A549 (cell line): ENCODE measurements at regions not wholly inside any gene's neighbourhood (a gene's known extent, or its start where the extent isn't known, plus 50 kb on each side); places are given as distances from the start of the nearest gene placed in this dataset.

ENCODE experiments used
- ATAC-seq, 2 experiments: fragments of 200-7000 bp in 1 of 2; fragments of >200 bp in 1 of 2; cut with Nextera tagmentation in 1 of 2; cut with Tn5 transposase in 1 of 2; 3 replicates each; pipeline versions ENCODE4 v1.8.0 to v1.9.1; 2018 to 2020; ENCODE audit warnings: mild to moderate bottlenecking in 1 of 2, moderate library complexity in 1 of 2
- CTCF ChIA-PET: fragments of 300-600 bp; sonication (Branson Sonifier 250); formaldehyde crosslinking; extraction: SDS; loops from one replicate; lab custom pipeline; 2021; ENCODE audit warnings: antibody characterized with exemption, inconsistent platforms; lab: Yijun Ruan, JAX
- POLR2A ChIA-PET: fragments of 350-600 bp; formaldehyde crosslinking; extraction: SDS; loops from one replicate; lab custom pipeline; 2021; ENCODE audit warnings: antibody characterized with exemption, inconsistent platforms; lab: Yijun Ruan, JAX
- DNase-seq, 2 experiments: peaks; one replicate each; pipeline versions ENCODE4 v3.0.0 to v3.0.0-alpha.2; 2011 to 2016; ENCODE audit warnings: low read depth in 1 of 2, low spot score in 1 of 2
- FAIRE-seq: peaks from 2 replicates; lab custom pipeline; 2011; peaks lifted over from hg19 to GRCh38; lab: Jason Lieb, UNC
- H3K27ac ChIP-seq, 2 experiments: fragments of >200 bp; sonication (Bioruptor Twin); formaldehyde crosslinking; 3 replicates each; pipeline ENCODE4 v1.5.1; 2016 to 2017
- H3K4me1 ChIP-seq: fragments of >200 bp; sonication (Bioruptor Twin); formaldehyde crosslinking; 3 replicates; pipeline ENCODE4 v1.6.1; 2016
- H3K4me2 ChIP-seq: fragments of >200 bp; sonication (Bioruptor Twin); formaldehyde crosslinking; 3 replicates; pipeline ENCODE4 v1.6.1; 2016
- H3K4me3 ChIP-seq: fragments of >200 bp; sonication (Bioruptor Twin); formaldehyde crosslinking; 3 replicates; pipeline ENCODE4 v1.5.1; 2016
- H3K9me3 ChIP-seq: fragments of >200 bp; sonication (Bioruptor Twin); formaldehyde crosslinking; 3 replicates; pipeline ENCODE4 v1.6.1; 2016
- BHLHE40 ChIP-seq: IDR thresholded peaks from 2 replicates; pipeline ENCODE4 v1.6.1; 2012; ENCODE audit warnings: low read depth, low read length, inconsistent platforms
- CBX2 ChIP-seq: fragments of 200-600 bp; sonication (generic); IDR thresholded peaks from 2 replicates; pipeline ENCODE4 v1.6.1; 2016; ENCODE audit warnings: low read depth, mild to moderate bottlenecking, borderline replicate concordance
- CBX8 ChIP-seq: fragments of 200-600 bp; sonication (generic); IDR thresholded peaks from 2 replicates; pipeline ENCODE4 v1.6.1; 2016
- CEBPB ChIP-seq, 2 experiments: fragments of >200 bp in 1 of 2; sonication (Bioruptor Twin) in 1 of 2; formaldehyde crosslinking in 1 of 2; IDR thresholded peaks; 2 replicates each; pipeline ENCODE4 v1.6.1; 2012 to 2016
- CHD2 ChIP-seq: fragments of 150-350 bp; IDR thresholded peaks from 2 replicates; pipeline ENCODE4 v1.6.1; 2014; ENCODE audit warnings: low read length; ENCODE audit not compliant: partially characterized antibody
- ELK1 ChIP-seq: fragments of 150-350 bp; IDR thresholded peaks from 2 replicates; pipeline ENCODE4 v1.6.1; 2014; ENCODE audit warnings: low read depth, mild to moderate bottlenecking, low read length
- FOSL2 ChIP-seq, 2 experiments: fragments of 450-650 bp in 1 of 2; fragments of >200 bp in 1 of 2; sonication (Bioruptor Twin) in 1 of 2; formaldehyde crosslinking; IDR thresholded peaks; 2 replicates each; pipeline versions ENCODE4 v1.5.0 to v1.6.1; 2016 to 2020; ENCODE audit warnings: mild to moderate bottlenecking in 1 of 2, moderate library complexity in 1 of 2
- HES2 ChIP-seq: fragments of >200 bp; sonication (Bioruptor Twin); formaldehyde crosslinking; IDR thresholded peaks from 2 replicates; pipeline ENCODE4 v1.6.1; 2016
- HEYL ChIP-seq: fragments of 250-450 bp; sonication (Bioruptor Pico); IDR thresholded peaks from 2 replicates; pipeline ENCODE4 v1.8.0; 2021; ENCODE audit warnings: mild to moderate bottlenecking, moderate library complexity
- HOXA7 ChIP-seq: fragments of 250-450 bp; sonication (Bioruptor Pico); IDR thresholded peaks from 2 replicates; pipeline ENCODE4 v1.5.0; 2020; ENCODE audit warnings: mild to moderate bottlenecking, moderate library complexity
- KDM1A ChIP-seq: fragments of 200-600 bp; sonication (generic); IDR thresholded peaks from 2 replicates; pipeline ENCODE4 v1.6.1; 2016; ENCODE audit warnings: low read depth, mild to moderate bottlenecking
- KDM5A ChIP-seq: fragments of 200-600 bp; sonication (generic); IDR thresholded peaks from 2 replicates; pipeline ENCODE4 v1.6.1; 2016; ENCODE audit warnings: antibody characterized with exemption, mild to moderate bottlenecking
- NR3C1 ChIP-seq: fragments of >200 bp; sonication (Bioruptor Twin); formaldehyde crosslinking; IDR thresholded peaks from 3 replicates; pipeline ENCODE4 v1.6.1; 2017
- POLR2A ChIP-seq: IDR thresholded peaks from 2 replicates; pipeline ENCODE4 v1.6.1; 2012; ENCODE audit warnings: mild to moderate bottlenecking, low read length
- RAD21 ChIP-seq, 2 experiments: fragments of >200 bp in 1 of 2; sonication (Bioruptor Twin) in 1 of 2; formaldehyde crosslinking in 1 of 2; IDR thresholded peaks in 1 of 2; conservative IDR thresholded peaks in 1 of 2; 2 replicates in 1 of 2; 3 replicates in 1 of 2; pipeline ENCODE4 v1.6.1; 2012 to 2018; ENCODE audit warnings: inconsistent platforms in 1 of 2
- REST ChIP-seq: fragments of 200-600 bp; sonication (generic); IDR thresholded peaks from 2 replicates; pipeline ENCODE4 v1.6.1; 2016; ENCODE audit warnings: antibody characterized with exemption, mild to moderate bottlenecking, moderate library complexity
- RFX5 ChIP-seq: fragments of 450-650 bp; IDR thresholded peaks from 2 replicates; pipeline ENCODE4 v1.7.1; 2014; ENCODE audit warnings: antibody characterized with exemption, mild to moderate bottlenecking, moderate library complexity
- SMC3 ChIP-seq: fragments of >200 bp; sonication (Bioruptor Twin); formaldehyde crosslinking; IDR thresholded peaks from 3 replicates; pipeline ENCODE4 v1.6.1; 2018; ENCODE audit warnings: inconsistent platforms
- TFCP2L1 ChIP-seq: fragments of 250-450 bp; sonication (Bioruptor Pico); IDR thresholded peaks from 2 replicates; pipeline ENCODE4 v1.5.0; 2021; ENCODE audit warnings: mild to moderate bottlenecking
- ZC3H11A ChIP-seq: fragments of 450-650 bp; IDR thresholded peaks from 2 replicates; pipeline ENCODE4 v1.6.1; 2014; ENCODE audit warnings: antibody characterized with exemption, mild to moderate bottlenecking
- ZFP36 ChIP-seq: fragments of 450-650 bp; IDR thresholded peaks from 2 replicates; pipeline ENCODE4 v1.6.1; 2014; ENCODE audit warnings: borderline replicate concordance; ENCODE audit not compliant: partially characterized antibody
- WGBS: methylation state at CpG from one replicate; pipeline ENCODE4 v1.1.6; 2017; ENCODE audit errors: missing lambda C conversion rate; 5-methylcytosine and 5-hydroxymethylcytosine counted together
- TF ChIP-seq, protein P1 (sequence below): IDR thresholded peaks from 2 replicates; pipeline ENCODE4 v1.6.1; 2012
- TF ChIP-seq, protein P2 (sequence below): fragments of >200 bp; sonication (Bioruptor Twin); formaldehyde crosslinking; IDR thresholded peaks from 3 replicates; pipeline ENCODE4 v1.5.1; 2016
- TF ChIP-seq, protein P3 (sequence below): fragments of 250-450 bp; sonication (Bioruptor Pico); IDR thresholded peaks from 2 replicates; pipeline ENCODE4 v1.5.0; 2021; ENCODE audit warnings: mild to moderate bottlenecking, moderate library complexity, borderline replicate concordance

DNA sequence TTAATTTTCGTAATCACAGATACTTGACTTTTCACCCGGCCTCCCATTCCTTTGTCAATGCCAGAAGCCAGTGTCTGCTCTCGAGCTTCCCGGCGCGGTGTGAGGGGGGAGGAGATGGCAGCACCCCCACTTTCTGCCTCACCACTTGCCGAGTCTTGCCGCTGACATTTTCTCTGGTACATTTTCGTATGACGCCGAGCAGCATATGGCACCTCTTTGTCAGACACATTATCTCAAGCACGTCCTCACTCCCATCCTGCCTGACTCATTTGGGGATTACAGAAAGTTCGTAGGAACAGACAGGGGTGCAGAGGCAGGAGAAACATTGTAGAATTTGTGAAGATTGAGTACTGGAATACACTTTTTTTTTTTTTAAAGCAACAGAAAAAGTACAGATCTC, 60.8 kb upstream of the SORCS3 start:
- H3K4me1 ChIP-seq: no peaks in the 10 kb centered on the region
- ChIA-PET POLR2A (no interaction called here), CTCF (interaction anchor here (0.8 to 7.5 kb wide), 25 partner anchors 8 to 1110 kb away, joined by 3 to 65 read pairs (median 3); no protein-coding TSS in a partner anchor)
- WGBS: 42% methylated on average over 13 of the region's 13 CpGs
- TF ChIP-seq HEYL (CRISPR knock-in tag) (no peak), ELK1 (no peak), ZFP36 (no peak), HES2 (no peak), CBX8 (no peak), ZC3H11A (no peak), HOXA7 (CRISPR knock-in tag) (no peak), BHLHE40 (no peak), REST (no peak), KDM5A (no peak), TFCP2L1 (no peak), POLR2A (no peak), CBX2 (no peak), KDM1A (no peak), FOSL2 (IDR thresholded peaks at IDR 0.05) (no peak), FOSL2 (CRISPR knock-in tag; IDR thresholded peaks at IDR 0.05) (no peak)
- H3K4me3 ChIP-seq: no peak overlapping the region
- DNase-seq (no peak), FAIRE-seq (no peak), ATAC-seq (peak in 1 of 2 experiments; percentile 16; a peak in 2 of 6 replicates)
- no peaks in the 10 kb centered on the region for H3K9me3 ChIP-seq
- no peak overlapping the region for H3K27ac ChIP-seq
- peak overlapping the region; percentile 37; the same call in 1 of the 3 replicates for H3K4me2 ChIP-seq

DNA sequence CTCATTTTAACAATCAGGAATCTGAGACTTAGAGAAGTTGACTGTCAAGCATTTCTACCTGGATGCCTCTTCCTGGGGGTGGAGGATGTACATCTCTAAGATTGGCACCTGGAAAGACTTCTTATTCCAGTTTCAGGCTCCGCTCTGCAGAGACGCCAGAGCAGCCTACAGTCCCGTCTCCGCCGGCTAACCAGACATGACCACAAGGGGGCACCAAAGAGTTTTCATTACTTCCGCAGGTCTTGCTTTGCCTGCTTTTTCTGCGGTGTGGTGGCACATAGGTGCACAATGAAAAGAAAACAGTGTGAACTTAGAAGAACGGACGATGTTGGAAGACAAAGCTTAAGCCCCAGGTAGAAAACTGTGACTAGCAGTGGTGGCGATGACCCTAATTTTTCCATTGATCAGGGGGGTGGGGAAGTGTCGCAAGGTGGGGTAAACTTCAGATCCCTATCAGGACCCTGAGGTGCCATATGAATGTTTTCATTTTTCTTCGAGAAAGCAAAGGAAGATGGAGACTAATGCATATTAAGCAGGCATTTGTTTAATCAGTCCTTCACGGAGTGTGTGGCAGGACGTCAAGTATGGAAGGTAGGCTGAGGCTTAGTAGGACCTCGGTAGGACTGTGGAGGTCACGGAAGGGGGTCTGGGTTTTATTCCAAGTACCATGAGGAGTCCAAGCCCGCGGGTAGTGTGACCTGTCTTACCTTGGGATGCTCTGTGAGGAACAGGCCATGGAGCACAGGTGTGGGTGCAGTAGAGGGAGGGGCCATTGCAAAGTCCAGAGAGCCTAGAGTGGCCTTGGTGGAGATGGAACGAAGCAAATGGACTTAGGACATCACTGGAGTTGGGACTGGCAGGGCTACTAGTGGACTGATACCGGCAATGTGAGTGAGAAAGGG, 60.1 kb upstream of the SORCS3 start:
- H3K27ac ChIP-seq: no peak overlapping the region
- peak; percentile 63 to 67 for DNase-seq
- H3K9me3 ChIP-seq: no peaks in the 10 kb centered on the region
- peak; percentile 77 to 95 for ATAC-seq
- FAIRE-seq: no peak
- no peaks in the 10 kb centered on the region for H3K4me1 ChIP-seq
- CTCF ChIA-PET: interaction anchor here (0.6 to 7.5 kb wide), 29 partner anchors 9 to 1110 kb away, joined by 3 to 65 read pairs (median 3); no protein-coding TSS in a partner anchor
- POLR2A ChIA-PET: no interaction called here
- no peak overlapping the region for H3K4me3 ChIP-seq
- H3K4me2 ChIP-seq: peak overlapping the region; percentile 37; the same call in 2 of the 3 replicates
- TF ChIP-seq, protein P1, sequence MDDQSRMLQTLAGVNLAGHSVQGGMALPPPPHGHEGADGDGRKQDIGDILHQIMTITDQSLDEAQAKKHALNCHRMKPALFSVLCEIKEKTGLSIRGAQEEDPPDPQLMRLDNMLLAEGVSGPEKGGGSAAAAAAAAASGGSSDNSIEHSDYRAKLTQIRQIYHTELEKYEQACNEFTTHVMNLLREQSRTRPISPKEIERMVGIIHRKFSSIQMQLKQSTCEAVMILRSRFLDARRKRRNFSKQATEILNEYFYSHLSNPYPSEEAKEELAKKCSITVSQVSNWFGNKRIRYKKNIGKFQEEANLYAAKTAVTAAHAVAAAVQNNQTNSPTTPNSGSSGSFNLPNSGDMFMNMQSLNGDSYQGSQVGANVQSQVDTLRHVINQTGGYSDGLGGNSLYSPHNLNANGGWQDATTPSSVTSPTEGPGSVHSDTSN: no peak
- TF ChIP-seq FOSL2 (IDR thresholded peaks at IDR 0.05): no peak
- no peak for TF ChIP-seq FOSL2 (CRISPR knock-in tag; IDR thresholded peaks at IDR 0.05)
- no peak for TF ChIP-seq NR3C1
- no peak for TF ChIP-seq ZC3H11A
- no peak for TF ChIP-seq RFX5
- TF ChIP-seq, protein P2, sequence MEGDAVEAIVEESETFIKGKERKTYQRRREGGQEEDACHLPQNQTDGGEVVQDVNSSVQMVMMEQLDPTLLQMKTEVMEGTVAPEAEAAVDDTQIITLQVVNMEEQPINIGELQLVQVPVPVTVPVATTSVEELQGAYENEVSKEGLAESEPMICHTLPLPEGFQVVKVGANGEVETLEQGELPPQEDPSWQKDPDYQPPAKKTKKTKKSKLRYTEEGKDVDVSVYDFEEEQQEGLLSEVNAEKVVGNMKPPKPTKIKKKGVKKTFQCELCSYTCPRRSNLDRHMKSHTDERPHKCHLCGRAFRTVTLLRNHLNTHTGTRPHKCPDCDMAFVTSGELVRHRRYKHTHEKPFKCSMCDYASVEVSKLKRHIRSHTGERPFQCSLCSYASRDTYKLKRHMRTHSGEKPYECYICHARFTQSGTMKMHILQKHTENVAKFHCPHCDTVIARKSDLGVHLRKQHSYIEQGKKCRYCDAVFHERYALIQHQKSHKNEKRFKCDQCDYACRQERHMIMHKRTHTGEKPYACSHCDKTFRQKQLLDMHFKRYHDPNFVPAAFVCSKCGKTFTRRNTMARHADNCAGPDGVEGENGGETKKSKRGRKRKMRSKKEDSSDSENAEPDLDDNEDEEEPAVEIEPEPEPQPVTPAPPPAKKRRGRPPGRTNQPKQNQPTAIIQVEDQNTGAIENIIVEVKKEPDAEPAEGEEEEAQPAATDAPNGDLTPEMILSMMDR: peak; percentile 79
- TF ChIP-seq SMC3: peak; percentile 69
- TF ChIP-seq, protein P3, sequence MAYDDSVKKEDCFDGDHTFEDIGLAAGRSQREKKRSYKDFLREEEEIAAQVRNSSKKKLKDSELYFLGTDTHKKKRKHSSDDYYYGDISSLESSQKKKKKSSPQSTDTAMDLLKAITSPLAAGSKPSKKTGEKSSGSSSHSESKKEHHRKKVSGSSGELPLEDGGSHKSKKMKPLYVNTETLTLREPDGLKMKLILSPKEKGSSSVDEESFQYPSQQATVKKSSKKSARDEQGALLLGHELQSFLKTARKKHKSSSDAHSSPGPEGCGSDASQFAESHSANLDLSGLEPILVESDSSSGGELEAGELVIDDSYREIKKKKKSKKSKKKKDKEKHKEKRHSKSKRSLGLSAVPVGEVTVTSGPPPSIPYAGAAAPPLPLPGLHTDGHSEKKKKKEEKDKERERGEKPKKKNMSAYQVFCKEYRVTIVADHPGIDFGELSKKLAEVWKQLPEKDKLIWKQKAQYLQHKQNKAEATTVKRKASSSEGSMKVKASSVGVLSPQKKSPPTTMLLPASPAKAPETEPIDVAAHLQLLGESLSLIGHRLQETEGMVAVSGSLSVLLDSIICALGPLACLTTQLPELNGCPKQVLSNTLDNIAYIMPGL: no peak
- 0 out of 4 replicates have a peak, but pooled peaks of 1 of the 2 experiments have one; percentile 12 for TF ChIP-seq CEBPB (IDR thresholded peaks at IDR 0.05)
- TF ChIP-seq HEYL (CRISPR knock-in tag): no peak
- TF ChIP-seq CHD2: no peak
- peak; percentile 73 to 77 for TF ChIP-seq RAD21 (conservative IDR thresholded peaks at IDR 0.05 in 1 of 2, IDR thresholded peaks at IDR 0.05 in 1 of 2)
- no peak for TF ChIP-seq BHLHE40
- WGBS: 23% methylated on average over 20 of the region's 20 CpGs
